GM12878 (cell line): ENCODE measurements at regions not wholly inside any gene's neighbourhood (a gene's known extent, or its start where the extent isn't known, plus 50 kb on each side); places are given as distances from the start of the nearest gene placed in this dataset.

Experiments
- ATAC-seq: fragments of 200-7000 bp; cut with Tn5 transposase; 3 replicates; pipeline ENCODE4 v1.9.1; 2020; ENCODE audit warnings: mild to moderate bottlenecking, moderate library complexity
- BruUV-seq: library from RNA; stranded (reverse); fragments of 400-500 nt; replicated peaks from 2 replicates; lab custom pipeline; 2021; lab: Mats Ljungman, UMichigan
- CTCF ChIA-PET: fragments of 300-600 bp; sonication (Branson Sonifier 250); formaldehyde crosslinking; extraction: SDS; loops from one replicate; lab custom pipeline; 2021; ENCODE audit warnings: inconsistent platforms; lab: Yijun Ruan, JAX
- POLR2A ChIA-PET: fragments of 350-600 bp; formaldehyde crosslinking; extraction: SDS; loops from one replicate; lab custom pipeline; 2021; ENCODE audit warnings: inconsistent platforms; lab: Charles Lee
- RAD21 ChIA-PET: fragments of 300-600 bp; sonication (Branson Sonifier 250); formaldehyde crosslinking; loops from one replicate; lab custom pipeline; 2023; ENCODE audit warnings: antibody characterized with exemption; ENCODE audit not compliant: unreplicated experiment; lab: Charles Lee
- SMC1A ChIA-PET: fragments of 300-600 bp; sonication (Branson Sonifier 250); formaldehyde crosslinking; loops from one replicate; lab custom pipeline; 2023; ENCODE audit not compliant: unreplicated experiment, uncharacterized antibody; lab: Charles Lee
- DNase-seq: peaks from one replicate; pipeline ENCODE4 v3.0.0-alpha.2; 2011; ENCODE audit warnings: low read depth, low spot score
- FAIRE-seq: peaks from 3 replicates; lab custom pipeline; 2011; peaks lifted over from hg19 to GRCh38; lab: Jason Lieb, UNC
- H2AFZ ChIP-seq: 2 replicates; pipeline ENCODE4 v1.6.0; 2011; ENCODE audit warnings: low read depth, low read length, control low read depth; ENCODE audit not compliant: control insufficient read depth
- H3K27ac ChIP-seq: 2 replicates; pipeline ENCODE4 v1.5.1; 2011; ENCODE audit warnings: control low read depth; ENCODE audit not compliant: control insufficient read depth, insufficient read depth
- H3K27me3 ChIP-seq, 2 experiments: replicated peaks in 1 of 2; 2 replicates each; pipeline versions ENCODE4 v1.6.0 to v1.6.1; 2011; ENCODE audit warnings: low read length in 1 of 2; ENCODE audit not compliant: control insufficient read depth in 2 of 2, insufficient read depth in 2 of 2
- H3K36me3 ChIP-seq, 2 experiments: 2 replicates each; pipeline ENCODE4 v1.5.1; 2011; ENCODE audit warnings: low read length in 1 of 2; ENCODE audit not compliant: control insufficient read depth in 2 of 2, insufficient read depth in 2 of 2
- H3K4me1 ChIP-seq: 2 replicates; pipeline ENCODE4 v1.6.1; 2011; ENCODE audit warnings: mild to moderate bottlenecking, low read length, moderate library complexity, mixed read lengths; ENCODE audit not compliant: control insufficient read depth, insufficient read depth
- H3K4me2 ChIP-seq: 2 replicates; pipeline ENCODE4 v1.6.0; 2011; ENCODE audit warnings: control low read depth; ENCODE audit not compliant: control insufficient read depth, insufficient read depth
- H3K4me3 ChIP-seq: fragments of 200-600 bp; sonication (generic); 2 replicates; pipeline ENCODE4 v1.5.1; 2016
- H3K79me2 ChIP-seq: 2 replicates; pipeline ENCODE4 v1.6.0; 2011; ENCODE audit warnings: low read length; ENCODE audit not compliant: control insufficient read depth, insufficient read depth
- H3K9ac ChIP-seq: 2 replicates; pipeline ENCODE4 v1.8.0; 2011; ENCODE audit warnings: low read length, control low read depth, mixed read lengths; ENCODE audit not compliant: control insufficient read depth, insufficient read depth
- H3K9me3 ChIP-seq: replicated peaks from 3 replicates; pipeline ENCODE4 v1.5.1; 2011; ENCODE audit warnings: mild to moderate bottlenecking, low read length; ENCODE audit not compliant: control insufficient read depth, insufficient read depth
- H4K20me1 ChIP-seq: 2 replicates; pipeline ENCODE4 v1.6.0; 2011; ENCODE audit not compliant: control insufficient read depth, insufficient read depth
- CTCF ChIP-seq, 3 experiments: IDR thresholded peaks in 2 of 3; conservative IDR thresholded peaks in 1 of 3; 2 replicates each; pipeline ENCODE4 v1.5.1; 2011; ENCODE audit warnings: low read depth in 3 of 3, low read length in 3 of 3, mild to moderate bottlenecking in 3 of 3, control low read depth in 2 of 3, moderate library complexity in 2 of 3, inconsistent platforms in 1 of 3, mixed read lengths in 1 of 3; ENCODE audit not compliant: control insufficient read depth in 2 of 3, insufficient read depth in 1 of 3; ENCODE audit errors: extremely low read depth in 1 of 3
- DPF2 ChIP-seq: fragments of 450-650 bp; IDR thresholded peaks from 2 replicates; pipeline ENCODE4 v1.6.1; 2017; ENCODE audit warnings: mild to moderate bottlenecking
- RAD21 ChIP-seq: IDR thresholded peaks from 2 replicates; pipeline ENCODE4 v1.6.1; 2011; ENCODE audit warnings: mild to moderate bottlenecking, low read depth, low read length, moderate library complexity; ENCODE audit not compliant: insufficient read depth
- SMC3 ChIP-seq: IDR thresholded peaks from 2 replicates; pipeline ENCODE4 v1.6.1; 2011; ENCODE audit warnings: low read length, improper control_type of control experiment, borderline replicate concordance
- SP1 ChIP-seq: IDR thresholded peaks from one replicate; pipeline ENCODE4 v1.6.1; 2011; ENCODE audit warnings: low read depth, low read length
- WGBS: methylation state at CpG from one replicate; pipeline ENCODE4 v1.1.6; 2016; ENCODE audit warnings: low lambda C conversion rate; ENCODE audit not compliant: insufficient replicate concordance, insufficient coverage; ENCODE audit errors: missing lambda C conversion rate; 5-methylcytosine and 5-hydroxymethylcytosine counted together
- in situ Hi-C: fragments of 300-500 bp; cut with MboI; formaldehyde crosslinking; loops from 9 replicates; pipeline ENCODE4 v1.14.3; 2018; ENCODE audit warnings: mixed read lengths
- intact Hi-C: fragments of 100-400 bp; cut with micrococcal nuclease; formaldehyde crosslinking; loops from one replicate; pipeline ENCODE4 v1.14.2; 2022; ENCODE audit not compliant: unreplicated experiment

GRCh38 chr13:22801402-22802003 is 379.3 kb upstream of the SGCG start:
- Histone ChIP-seq H3K36me3 (no peaks in the 10 kb centered on the region), H3K27ac (no peak overlapping the region), H3K79me2 (no peaks in the 10 kb centered on the region), H3K4me3 (no peak overlapping the region), H3K9ac (no peak overlapping the region), H4K20me1 (no peaks in the 10 kb centered on the region), H3K4me1 (no peaks in the 10 kb centered on the region), H2AFZ (no peak overlapping the region), H3K27me3 (no peaks in the 10 kb centered on the region), H3K9me3 (no peaks in the 10 kb centered on the region), H3K4me2 (no peak overlapping the region)
- RAD21 ChIA-PET, result interaction anchor here (0.6 to 3.6 kb wide), 24 partner anchors 12 to 1163 kb away, joined by 3 to 84 read pairs (median 4); no protein-coding TSS in a partner anchor
- intact Hi-C loops, result loop anchor here (1.0 to 5.0 kb wide), 6 partner anchors 111 to 518 kb away; no protein-coding TSS in a partner anchor
- CTCF ChIA-PET, result interaction anchor here (0.6 to 6.6 kb wide), 25 partner anchors 8 to 1176 kb away, joined by 3 to 108 read pairs (median 4); no protein-coding TSS in a partner anchor
- FAIRE-seq (peak; percentile 57), ATAC-seq (peak; percentile 39), DNase-seq (no peak)
- in situ Hi-C loops, result loop anchor here (5.0 kb wide), 2 partner anchors 216 to 521 kb away; no protein-coding TSS in a partner anchor
- TF ChIP-seq SMC3 (peak; percentile 81; the same call in 1 of the 2 replicates), CTCF (IDR thresholded peaks at IDR 0.05 in 2 of 3, conservative IDR thresholded peaks at IDR 0.05 in 1 of 3; ENCODE audit: control insufficient read depth in 2 of 3, extremely low read depth in 1 of 3, insufficient read depth in 1 of 3, low read depth in 3 of 3, low read length in 3 of 3) (peak; percentile 20 to 61 (median 24); a peak in 4 of 6 replicates), RAD21 (peak; percentile 79), SP1 (no peak), DPF2 (no peak)
- no TSS peak for BruUV-seq
- SMC1A ChIA-PET, result interaction anchor here (0.7 to 3.6 kb wide), 17 partner anchors 8 to 519 kb away, joined by 3 to 47 read pairs (median 3); no protein-coding TSS in a partner anchor
- 3% methylated on average over 3 of the region's 3 CpGs for WGBS
- POLR2A ChIA-PET, result interaction anchor here (0.7 to 0.8 kb wide), 2 partner anchors 27 to 191 kb away, joined by 3 read pairs; no protein-coding TSS in a partner anchor
